OCI-LY1 (cell line): ENCODE measurements at regions not wholly inside any gene's neighbourhood (a gene's known extent, or its start where the extent isn't known, plus 50 kb on each side); places are given as distances from the start of the nearest gene placed in this dataset.

Experiments
- H2AFZ ChIP-seq: fragments of 200-600 bp; sonication (generic), shearing (Covaris generic); 2 replicates; pipeline ENCODE4 v1.6.0; 2014; ENCODE audit warnings: antibody characterized with exemption, mild to moderate bottlenecking, low read length
- H3F3A ChIP-seq: fragments of 200-600 bp; sonication (generic), shearing (Covaris generic); 2 replicates; pipeline ENCODE4 v1.6.0; 2014; ENCODE audit warnings: mild to moderate bottlenecking, antibody characterized with exemption, low read length, moderate library complexity; ENCODE audit not compliant: insufficient read depth
- H3K27ac ChIP-seq: fragments of 200-600 bp; sonication (generic); 2 replicates; pipeline ENCODE4 v1.5.1; 2014; ENCODE audit warnings: low read length, mixed run types, mild to moderate bottlenecking, low read depth; ENCODE audit not compliant: poor library complexity, severe bottlenecking
- H3K27me3 ChIP-seq: fragments of 200-600 bp; sonication (generic); 2 replicates; pipeline ENCODE4 v1.6.0; 2014; ENCODE audit warnings: antibody characterized with exemption, mild to moderate bottlenecking, low read length, moderate library complexity; ENCODE audit not compliant: insufficient read depth
- H3K36me3 ChIP-seq: fragments of 200-600 bp; sonication (generic); 2 replicates; pipeline ENCODE4 v1.6.1; 2014; ENCODE audit warnings: mild to moderate bottlenecking, antibody characterized with exemption, low read length, moderate library complexity, mixed read lengths; ENCODE audit not compliant: insufficient read depth
- H3K4me1 ChIP-seq: fragments of 200-600 bp; sonication (generic); 2 replicates; pipeline ENCODE4 v1.5.1; 2014; ENCODE audit warnings: mild to moderate bottlenecking, low read length, moderate library complexity; ENCODE audit not compliant: insufficient read depth, severe bottlenecking
- H3K4me2 ChIP-seq: fragments of 200-600 bp; sonication (generic), shearing (Covaris generic); 2 replicates; pipeline ENCODE4 v1.6.1; 2014; ENCODE audit warnings: low read length
- H3K4me3 ChIP-seq: fragments of 200-600 bp; sonication (generic); 2 replicates; pipeline ENCODE4 v1.5.1; 2014; ENCODE audit warnings: low read length, low read depth, mild to moderate bottlenecking, mixed read lengths; ENCODE audit not compliant: poor library complexity, severe bottlenecking
- H3K79me2 ChIP-seq: fragments of 200-600 bp; shearing (Covaris generic); 2 replicates; pipeline ENCODE4 v1.6.1; 2016; ENCODE audit warnings: mixed run types, low read length, mixed read lengths; ENCODE audit not compliant: insufficient read depth
- H3K9ac ChIP-seq: fragments of 200-600 bp; sonication (generic), shearing (Covaris generic); 2 replicates; pipeline ENCODE4 v1.6.1; 2014; ENCODE audit warnings: mild to moderate bottlenecking, low read length, mixed read lengths
- H3K9me2 ChIP-seq: fragments of 200-600 bp; sonication (generic), shearing (Covaris generic); 2 replicates; pipeline ENCODE4 v1.6.1; 2014; ENCODE audit warnings: low read depth, mild to moderate bottlenecking, low read length, mixed read lengths
- H3K9me3 ChIP-seq: fragments of 200-600 bp; shearing (Covaris generic); 2 replicates; pipeline ENCODE4 v1.6.1; 2014; ENCODE audit warnings: low read length, mixed read lengths
- H4K20me1 ChIP-seq: fragments of 200-600 bp; sonication (generic), shearing (Covaris generic); 2 replicates; pipeline ENCODE4 v1.6.0; 2016; ENCODE audit warnings: mild to moderate bottlenecking, low read length; ENCODE audit not compliant: insufficient read depth
- CTCF ChIP-seq: fragments of 200-600 bp; sonication (generic), shearing (Covaris generic); IDR thresholded peaks from 2 replicates; pipeline ENCODE4 v1.5.1; 2017; ENCODE audit warnings: mild to moderate bottlenecking, antibody characterized with exemption, low read length, moderate library complexity, mixed read lengths
- EZH2 ChIP-seq: fragments of 200-600 bp; sonication (generic), shearing (Covaris generic); IDR thresholded peaks from 2 replicates; pipeline ENCODE4 v1.8.0; 2017; ENCODE audit warnings: borderline replicate concordance, mixed run types, mild to moderate bottlenecking, antibody characterized with exemption, low read length, moderate library complexity, mixed read lengths

GRCh38 chr5:54754420-54754819 is 231.0 kb downstream of the ESM1 start:
- Histone ChIP-seq H3F3A (no peaks in the 10 kb centered on the region), H3K27ac (no peak overlapping the region), H3K4me3 (no peak overlapping the region), H2AFZ (no peak overlapping the region), H3K4me1 (no peaks in the 10 kb centered on the region), H3K9me2 (no peaks in the 10 kb centered on the region), H3K9me3 (no peaks in the 10 kb centered on the region), H3K36me3 (no peaks in the 10 kb centered on the region), H3K79me2 (no peaks in the 10 kb centered on the region), H3K9ac (no peak overlapping the region), H3K27me3 (no peaks in the 10 kb centered on the region), H3K4me2 (no peak overlapping the region), H4K20me1 (no peaks in the 10 kb centered on the region)
- TF ChIP-seq CTCF (no peak), EZH2 (no peak)

- H3F3A ChIP-seq, result no peaks in the 10 kb centered on the region
- H3K4me1 ChIP-seq, result no peaks in the 10 kb centered on the region
- no peaks in the 10 kb centered on the region for H3K9me3 ChIP-seq
- H3K9ac ChIP-seq, result no peak overlapping the region
- no peaks in the 10 kb centered on the region for H3K36me3 ChIP-seq
- no peak overlapping the region for H3K27ac ChIP-seq
- H3K4me2 ChIP-seq, result no peak overlapping the region
- no peak overlapping the region for H2AFZ ChIP-seq
- no peak for TF ChIP-seq CTCF
- TF ChIP-seq EZH2, result no peak
- H4K20me1 ChIP-seq, result no peaks in the 10 kb centered on the region
- H3K9me2 ChIP-seq, result no peaks in the 10 kb centered on the region
- no peaks in the 10 kb centered on the region for H3K79me2 ChIP-seq
- no peak overlapping the region for H3K4me3 ChIP-seq
- H3K27me3 ChIP-seq, result no peaks in the 10 kb centered on the region
Observed at GRCh38 chr5:54753753-54754152, 231.6 kb downstream of the ESM1 start.

- H3K36me3 ChIP-seq, result no peaks in the 10 kb centered on the region
- no peak overlapping the region for H2AFZ ChIP-seq
- no peak overlapping the region for H3K4me2 ChIP-seq
Observed at GRCh38 chr5:54753034-54753433, 232.4 kb downstream of the ESM1 start.

More at GRCh38 chr5:54753034-54753433, 232.4 kb downstream of the ESM1 start:
- no peaks in the 10 kb centered on the region for H3K9me2 ChIP-seq
- no peaks in the 10 kb centered on the region for H3K4me1 ChIP-seq
- H3K9ac ChIP-seq, result no peak overlapping the region
- H3F3A ChIP-seq, result no peaks in the 10 kb centered on the region
- no peak overlapping the region for H3K4me3 ChIP-seq
- H4K20me1 ChIP-seq, result no peaks in the 10 kb centered on the region
- H3K27me3 ChIP-seq, result no peaks in the 10 kb centered on the region
- no peaks in the 10 kb centered on the region for H3K79me2 ChIP-seq
- no peaks in the 10 kb centered on the region for H3K9me3 ChIP-seq
- H3K27ac ChIP-seq, result no peak overlapping the region
- no peak for TF ChIP-seq EZH2
- TF ChIP-seq CTCF, result no peak
